Upper lobe of right lung (tissue), 1 donor: ENCODE measurements at regions not wholly inside any gene's neighbourhood (a gene's known extent, or its start where the extent isn't known, plus 50 kb on each side); places are given as distances from the start of the nearest gene placed in this dataset.

ENCODE experiments used
- ATAC-seq: fragments of 200-7000 bp; cut with Tn5 transposase; one replicate; pipeline ENCODE4 v1.9.1; 2020; ENCODE audit warnings: mild to moderate bottlenecking, moderate library complexity
- DNase-seq: peaks from one replicate; pipeline ENCODE4 v3.0.0-alpha.2; 2020
- H3K27ac ChIP-seq: fragments of 200-600 bp; one replicate; pipeline ENCODE4 v1.8.0; 2022
- H3K27me3 ChIP-seq: fragments of 200-600 bp; one replicate; pipeline ENCODE4 v1.8.0; 2022; ENCODE audit warnings: mild to moderate bottlenecking
- H3K36me3 ChIP-seq: fragments of 200-600 bp; one replicate; pipeline ENCODE4 v1.8.0; 2022
- H3K4me1 ChIP-seq: fragments of 200-600 bp; one replicate; pipeline ENCODE4 v1.8.0; 2022
- H3K4me3 ChIP-seq: fragments of 200-600 bp; one replicate; pipeline ENCODE4 v1.8.0; 2022; ENCODE audit warnings: mild to moderate bottlenecking
- H3K9me3 ChIP-seq: fragments of 200-600 bp; one replicate; pipeline ENCODE4 v1.8.0; 2022
- CTCF ChIP-seq: fragments of 200-600 bp; IDR thresholded peaks from one replicate; pipeline ENCODE4 v1.8.0; 2022; ENCODE audit warnings: antibody characterized with exemption
- intact Hi-C: fragments of 100-400 bp; cut with DNase I; formaldehyde crosslinking; loops from one replicate; pipeline ENCODE4 v1.11.0; 2022
- donor health status: DM: no; HTN: yes; CAD: no; lungs with severe emphysema.

DNA sequence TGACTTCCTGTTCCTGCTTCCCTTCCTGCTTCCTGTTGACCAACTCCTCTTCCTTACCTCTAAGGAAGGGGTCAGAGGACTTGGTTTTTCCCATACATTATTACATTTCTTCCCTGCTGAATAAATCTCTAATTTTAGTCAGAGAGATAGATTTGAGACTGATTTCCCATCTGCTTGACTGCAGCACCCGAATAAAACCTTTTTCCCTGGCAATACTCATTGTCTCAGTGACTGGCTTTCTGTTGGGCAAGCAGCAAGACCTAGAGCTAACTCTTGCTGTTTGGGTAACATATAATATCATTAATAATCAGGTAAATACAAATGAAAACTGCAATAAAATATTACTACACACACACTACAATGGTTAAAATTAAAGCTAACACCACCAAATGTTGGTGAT is 132.2 kb downstream of the FSCB start:
- intact Hi-C loops: no loop called here
- Histone ChIP-seq H3K27ac (no peak overlapping the region), H3K4me3 (no peak overlapping the region), H3K36me3 (no peaks in the 10 kb centered on the region), H3K27me3 (no peaks in the 10 kb centered on the region), H3K4me1 (no peaks in the 10 kb centered on the region), H3K9me3 (no peaks in the 10 kb centered on the region)
- no peak for DNase-seq
- ATAC-seq: no peak
- no peak for TF ChIP-seq CTCF

DNA sequence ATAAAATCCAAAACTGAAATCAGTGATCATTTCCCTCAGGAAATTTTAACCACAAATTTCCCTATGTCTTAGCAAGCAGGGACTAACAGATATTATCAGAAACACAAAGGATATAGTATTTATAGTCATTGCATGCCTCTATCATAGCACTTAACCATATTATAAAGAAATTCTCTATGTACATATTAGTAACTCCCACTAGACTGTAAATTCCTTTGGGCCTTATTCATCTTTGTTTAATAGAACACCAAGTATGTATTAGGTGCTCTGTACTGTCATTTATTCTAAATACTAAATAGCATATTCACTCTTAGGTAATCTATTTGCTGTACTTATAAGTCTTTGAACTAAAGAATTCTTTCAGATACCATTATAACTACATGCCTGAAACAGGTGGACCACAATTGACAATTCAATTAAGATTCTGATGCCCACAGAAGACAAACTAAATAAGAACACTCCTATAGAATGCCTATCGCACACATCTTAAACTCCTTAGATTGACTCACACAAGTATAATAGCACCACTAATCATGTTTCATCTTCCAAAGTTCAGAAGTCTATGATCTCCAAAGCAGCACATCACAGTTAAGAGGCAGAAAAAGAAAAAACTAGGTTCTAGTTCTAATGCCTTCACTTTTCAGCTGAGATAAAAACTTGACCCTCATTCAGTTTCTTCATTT is 134.1 kb downstream of the FSCB start:
- no peaks in the 10 kb centered on the region for H3K9me3 ChIP-seq
- H3K4me3 ChIP-seq: no peak overlapping the region
- H3K4me1 ChIP-seq: no peaks in the 10 kb centered on the region
- H3K27ac ChIP-seq: no peak overlapping the region
- DNase-seq (no peak), ATAC-seq (no peak)
- intact Hi-C loops: no loop called here
- no peaks in the 10 kb centered on the region for H3K27me3 ChIP-seq
- TF ChIP-seq CTCF: no peak
- H3K36me3 ChIP-seq: no peaks in the 10 kb centered on the region

GRCh38 chr14:44372231-44372630 is 134.9 kb downstream of the FSCB start:
- no peak for DNase-seq
- no peaks in the 10 kb centered on the region for H3K27me3 ChIP-seq
- intact Hi-C loops: no loop called here
- no peaks in the 10 kb centered on the region for H3K36me3 ChIP-seq
- no peak for TF ChIP-seq CTCF
- no peak overlapping the region for H3K4me3 ChIP-seq
- H3K27ac ChIP-seq: no peak overlapping the region
- H3K4me1 ChIP-seq: no peaks in the 10 kb centered on the region
- no peaks in the 10 kb centered on the region for H3K9me3 ChIP-seq
- ATAC-seq: no peak

GRCh38 chr14:44370727-44371126 is 136.4 kb downstream of the FSCB start:
- DNase-seq: no peak
- no peaks in the 10 kb centered on the region for H3K4me1 ChIP-seq
- intact Hi-C loops: no loop called here
- no peak overlapping the region for H3K4me3 ChIP-seq
- no peak for TF ChIP-seq CTCF
- no peaks in the 10 kb centered on the region for H3K9me3 ChIP-seq
- no peaks in the 10 kb centered on the region for H3K27me3 ChIP-seq
- ATAC-seq: no peak
- H3K36me3 ChIP-seq: no peaks in the 10 kb centered on the region
- H3K27ac ChIP-seq: no peak overlapping the region

GRCh38 chr14:44369401-44370123 is 137.5 kb downstream of the FSCB start:
- no peak for TF ChIP-seq CTCF
- no peak overlapping the region for H3K27ac ChIP-seq
- no peak overlapping the region for H3K4me3 ChIP-seq
- DNase-seq (no peak), ATAC-seq (no peak)
- intact Hi-C loops: no loop called here
- H3K9me3 ChIP-seq: no peaks in the 10 kb centered on the region
- H3K36me3 ChIP-seq: no peaks in the 10 kb centered on the region
- H3K4me1 ChIP-seq: no peaks in the 10 kb centered on the region
- no peaks in the 10 kb centered on the region for H3K27me3 ChIP-seq
